Ureter (tissue), 1 donor: ENCODE measurements at regions not wholly inside any gene's neighbourhood (a gene's known extent, or its start where the extent isn't known, plus 50 kb on each side); places are given as distances from the start of the nearest gene placed in this dataset.

Experiments
- DNase-seq: peaks from one replicate; pipeline ENCODE4 v3.0.0-alpha.2; 2020; ENCODE audit warnings: low spot score
- donor health status: DM: yes; HTN: yes; CAD: no.

- no peak for DNase-seq
Measured at GRCh38 chr13:33953203-33953602, 135.3 kb downstream of the RFC3 start.

- DNase-seq: no peak
Measured at GRCh38 chr13:33953781-33954180, 135.8 kb downstream of the RFC3 start.

- DNase-seq: no peak
Measured at GRCh38 chr13:33956346-33956745, 138.4 kb downstream of the RFC3 start.

- no peak for DNase-seq
Measured at GRCh38 chr13:33957497-33957905, 139.6 kb downstream of the RFC3 start.

GRCh38 chr13:33958964-33959363 is 141.0 kb downstream of the RFC3 start:
- DNase-seq: no peak

- no peak for DNase-seq
Measured at GRCh38 chr13:33963134-33963533, 145.2 kb downstream of the RFC3 start.

- DNase-seq: no peak
Measured at GRCh38 chr13:33963895-33964294, 145.9 kb downstream of the RFC3 start.

- DNase-seq: no peak
Measured at GRCh38 chr13:33968520-33969507, 150.9 kb downstream of the RFC3 start.

GRCh38 chr13:33970746-33971561 is 153.0 kb downstream of the RFC3 start:
- no peak for DNase-seq

- DNase-seq: no peak
Measured at GRCh38 chr13:33971562-33971819, 153.5 kb downstream of the RFC3 start.

GRCh38 chr13:33973194-33973593 is 155.2 kb downstream of the RFC3 start:
- no peak for DNase-seq

GRCh38 chr13:33976965-33977364 is 159.0 kb downstream of the RFC3 start:
- DNase-seq: no peak

- no peak for DNase-seq
Measured at GRCh38 chr13:33978653-33979052, 160.7 kb downstream of the RFC3 start.

GRCh38 chr13:33992881-33993336 is 175.0 kb downstream of the RFC3 start:
- DNase-seq: no peak

- no peak for DNase-seq
Measured at GRCh38 chr13:33994198-33994597, 176.2 kb downstream of the RFC3 start.

- DNase-seq: no peak
Measured at GRCh38 chr13:33994826-33995502, 177.0 kb downstream of the RFC3 start.

- DNase-seq: no peak
Measured at GRCh38 chr13:33996636-33997035, 178.7 kb downstream of the RFC3 start.

- no peak for DNase-seq
Measured at GRCh38 chr13:33997574-33997973, 179.6 kb downstream of the RFC3 start.

GRCh38 chr13:33999811-34000605 is 182.1 kb downstream of the RFC3 start:
- DNase-seq: no peak

GRCh38 chr13:34000955-34001354 is 183.0 kb downstream of the RFC3 start:
- DNase-seq: no peak

- no peak for DNase-seq
Measured at GRCh38 chr13:34001389-34001788, 183.4 kb downstream of the RFC3 start.
